NCI-H187 (cell line): ENCODE measurements at regions not wholly inside any gene's neighbourhood (a gene's known extent, or its start where the extent isn't known, plus 50 kb on each side); places are given as distances from the start of the nearest gene placed in this dataset.

ENCODE experiments used
- DNase-seq, 2 experiments: peaks; one replicate each; lab custom pipeline; 2025; lab: John Stamatoyannopoulos, UW

- DNase-seq = no peak
Measured at GRCh38 chr20:21956591-21956990, 251.1 kb downstream of the PAX1 start.

GRCh38 chr20:21947406-21947805 lies 241.9 kb downstream of the PAX1 start:
- DNase-seq = no peak

GRCh38 chr20:21944227-21944626 lies 238.8 kb downstream of the PAX1 start:
- DNase-seq = no peak

DNA sequence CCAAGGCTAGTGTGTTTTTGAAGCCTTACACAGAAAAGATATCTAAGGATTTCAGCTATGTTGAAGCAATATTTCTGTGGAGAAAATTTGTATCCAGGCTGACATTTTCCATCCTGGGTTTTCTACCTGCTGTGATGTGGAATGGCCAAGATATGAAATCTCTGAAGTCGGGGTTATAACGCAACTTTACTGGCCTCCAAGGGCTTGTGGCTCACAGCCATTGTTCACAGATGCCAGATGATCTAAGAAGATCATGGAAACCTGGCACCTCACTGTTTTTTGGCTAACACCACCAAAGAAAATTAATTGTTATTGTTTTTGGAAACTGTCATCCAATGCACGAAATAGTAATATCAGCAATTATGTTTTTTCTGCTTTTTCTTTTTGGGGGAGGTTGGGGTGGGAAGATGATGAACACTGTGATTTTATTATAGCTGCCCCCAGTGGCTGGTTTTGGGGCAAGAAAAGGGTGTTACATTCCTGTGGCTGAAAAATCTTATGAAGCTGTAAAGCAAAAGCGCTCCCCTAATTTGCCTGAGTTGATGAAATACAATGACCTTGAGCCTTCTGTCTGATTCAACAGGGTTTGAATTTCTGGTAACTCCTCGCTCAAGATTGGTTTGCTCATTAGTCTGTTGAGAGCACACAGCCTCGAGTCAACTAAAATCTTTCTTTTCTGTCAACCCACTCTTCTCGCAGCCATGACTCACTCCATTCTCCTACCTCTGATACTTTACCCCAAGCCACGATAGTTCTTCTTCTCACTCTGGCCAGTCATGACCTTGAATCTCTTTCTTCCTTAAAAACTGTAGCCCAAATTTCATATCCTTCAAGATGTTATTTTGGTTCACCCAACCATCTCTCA lies 236.7 kb downstream of the PAX1 start:
- no peak for DNase-seq

- DNase-seq = no peak
Measured at GRCh38 chr20:21936720-21937380, 231.4 kb downstream of the PAX1 start.

GRCh38 chr20:21936261-21936660 lies 230.8 kb downstream of the PAX1 start:
- no peak for DNase-seq

DNA sequence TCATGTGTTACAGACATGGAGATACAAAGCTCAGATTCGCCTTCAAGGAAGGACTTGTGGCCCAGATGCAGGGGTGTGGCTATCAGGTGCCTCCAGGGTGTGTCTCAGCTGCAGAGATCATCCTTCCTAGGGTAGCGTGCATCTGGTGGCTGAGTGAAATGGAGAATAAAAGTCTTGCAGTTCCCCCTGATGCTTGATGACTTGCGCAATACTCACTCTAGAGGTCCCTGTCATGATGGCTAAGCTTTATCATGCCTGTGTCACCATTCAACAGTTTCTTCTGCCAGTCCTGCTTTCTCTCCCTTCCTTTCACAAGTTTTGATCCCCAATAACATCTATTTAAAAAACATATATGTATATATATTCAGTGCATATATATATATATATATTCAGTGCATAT lies 228.1 kb downstream of the PAX1 start:
- no peak for DNase-seq

GRCh38 chr20:21921251-21921650 lies 215.8 kb downstream of the PAX1 start:
- no peak for DNase-seq

DNA sequence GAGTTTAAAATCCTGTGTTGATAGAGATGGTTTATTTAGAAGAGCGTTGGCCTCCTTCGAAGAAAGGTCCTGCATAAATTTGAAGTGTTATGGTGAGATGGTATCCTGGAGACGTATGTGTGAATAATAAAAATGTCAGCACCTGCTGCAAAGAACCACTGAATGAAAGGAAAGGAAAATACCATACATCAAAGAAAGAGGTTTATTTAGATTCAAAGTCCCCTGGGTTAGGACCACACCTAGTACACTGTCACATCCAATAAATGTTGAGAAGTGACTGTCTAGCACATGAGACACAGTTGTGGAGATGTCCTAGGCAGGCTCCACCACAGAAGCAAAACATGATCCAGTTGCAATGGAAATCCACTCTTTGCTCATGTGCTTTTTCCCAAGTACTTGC lies 214.7 kb downstream of the PAX1 start:
- no peak for DNase-seq

DNA sequence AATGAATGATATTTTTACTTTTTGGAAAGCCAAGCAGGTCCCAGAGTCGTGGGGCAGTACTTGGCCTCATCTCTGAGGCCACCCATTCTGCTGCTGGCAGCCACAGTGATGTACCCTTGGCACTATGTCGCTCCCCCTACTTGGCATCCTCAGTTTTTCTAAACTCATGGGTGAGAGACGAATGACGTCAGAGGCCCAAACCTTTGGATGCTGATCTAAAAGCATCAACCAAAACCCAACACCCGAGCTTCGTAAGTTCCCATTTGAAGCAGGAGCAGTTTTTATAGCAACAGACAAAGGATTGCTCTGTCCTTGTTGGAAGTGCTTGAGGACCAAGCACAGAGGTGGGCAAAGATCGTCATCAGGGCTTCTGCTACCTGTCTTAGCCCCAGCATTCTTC lies 212.9 kb downstream of the PAX1 start:
- DNase-seq = no peak

DNA sequence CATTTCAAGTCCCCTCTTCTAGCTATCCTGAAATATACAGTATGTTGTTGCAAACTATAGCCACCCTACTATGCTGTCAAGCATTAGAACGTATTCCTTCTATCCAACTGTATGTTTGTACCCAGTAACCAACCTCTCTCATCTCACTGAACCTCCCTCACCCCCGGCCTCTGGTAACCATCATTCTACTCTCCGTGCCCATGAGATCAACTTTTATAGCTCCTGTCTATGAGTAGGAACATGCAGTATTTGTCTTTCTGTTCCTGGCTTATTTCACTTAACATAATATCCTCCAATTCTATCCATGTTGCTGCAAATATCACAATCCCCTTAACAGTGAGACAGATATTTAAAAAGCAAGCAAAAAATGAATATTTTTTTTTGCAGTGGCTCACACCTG lies 196.9 kb downstream of the PAX1 start:
- no peak for DNase-seq

DNA sequence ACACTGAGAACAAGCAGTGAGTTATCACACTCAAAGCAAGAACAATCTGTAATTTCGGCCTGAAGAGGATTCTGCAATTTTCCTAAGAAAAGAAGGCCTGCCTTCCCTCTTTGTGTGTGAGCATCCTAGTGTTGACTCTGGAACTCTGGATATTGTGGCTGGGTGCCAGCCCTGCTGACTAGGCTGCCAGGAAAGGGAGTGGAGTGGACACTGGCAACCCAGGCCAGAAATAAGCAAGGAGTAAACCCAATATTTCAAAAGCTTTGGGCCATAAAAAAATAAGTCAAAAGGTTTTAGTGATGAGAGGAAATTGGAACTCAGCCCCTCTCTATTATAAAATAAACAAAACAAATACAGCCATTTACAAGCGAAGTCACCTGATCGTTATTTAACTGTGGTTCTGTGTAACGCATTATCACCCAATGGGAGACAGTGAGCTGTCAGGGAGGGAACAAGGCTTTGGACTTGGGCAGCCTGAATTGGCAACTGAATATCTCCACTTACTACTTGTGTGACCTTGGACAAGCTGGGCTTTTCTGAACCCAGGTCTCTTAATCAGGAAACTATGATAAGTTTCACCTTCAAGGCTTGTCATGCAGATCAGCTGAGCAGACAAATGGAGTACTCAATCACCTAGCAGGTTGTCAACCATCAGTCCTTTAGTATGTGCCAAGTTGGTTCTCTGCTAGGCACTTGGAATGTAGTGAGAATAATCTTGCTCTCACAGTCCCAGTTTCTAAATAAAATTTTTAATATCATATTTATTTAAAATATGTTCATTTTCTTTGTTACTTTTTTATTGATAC lies 196.2 kb downstream of the PAX1 start:
- DNase-seq = no peak

- no peak for DNase-seq
Measured at GRCh38 chr20:21900431-21900830, 195.0 kb downstream of the PAX1 start.

GRCh38 chr20:21874921-21875320 lies 169.5 kb downstream of the PAX1 start:
- DNase-seq = no peak

DNA sequence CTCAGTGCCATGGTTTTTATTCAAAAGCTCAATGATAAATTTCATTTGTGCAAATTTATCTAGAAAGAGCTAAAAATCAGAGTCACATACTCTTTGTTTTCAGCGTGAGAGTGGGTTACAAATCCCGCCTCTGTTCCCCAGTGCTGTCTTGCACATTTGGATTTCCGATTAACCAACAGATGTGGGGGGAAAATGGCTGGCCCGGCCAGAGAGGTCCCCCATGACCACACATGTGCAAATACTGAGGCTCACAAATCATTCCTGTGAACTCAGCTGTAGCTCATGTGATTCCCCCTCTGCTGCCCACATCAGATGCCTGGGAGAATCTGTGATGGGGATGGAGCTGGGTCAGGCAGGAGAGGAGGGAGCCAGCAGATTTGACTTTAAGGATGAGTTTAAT lies 168.7 kb downstream of the PAX1 start:
- no peak for DNase-seq

DNA sequence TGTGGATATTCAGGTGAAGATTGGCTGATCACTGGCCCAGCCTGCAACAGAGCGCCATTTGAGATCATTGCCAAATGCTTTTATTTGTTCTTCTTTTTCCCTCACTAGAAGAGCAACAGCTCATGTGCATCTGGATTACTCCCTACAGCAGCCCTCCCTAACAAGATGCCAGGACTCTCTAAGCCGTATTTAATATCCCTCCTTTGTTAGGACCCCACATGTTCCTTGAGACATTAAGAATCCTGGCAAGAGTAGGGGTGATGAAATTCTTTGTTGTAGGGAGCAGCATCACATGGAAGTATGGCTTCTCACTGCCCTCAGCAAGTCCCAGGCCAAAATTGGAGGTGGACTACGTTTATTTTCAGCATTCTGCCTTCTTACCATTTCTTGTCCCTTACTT lies 167.8 kb downstream of the PAX1 start:
- DNase-seq = no peak

DNA sequence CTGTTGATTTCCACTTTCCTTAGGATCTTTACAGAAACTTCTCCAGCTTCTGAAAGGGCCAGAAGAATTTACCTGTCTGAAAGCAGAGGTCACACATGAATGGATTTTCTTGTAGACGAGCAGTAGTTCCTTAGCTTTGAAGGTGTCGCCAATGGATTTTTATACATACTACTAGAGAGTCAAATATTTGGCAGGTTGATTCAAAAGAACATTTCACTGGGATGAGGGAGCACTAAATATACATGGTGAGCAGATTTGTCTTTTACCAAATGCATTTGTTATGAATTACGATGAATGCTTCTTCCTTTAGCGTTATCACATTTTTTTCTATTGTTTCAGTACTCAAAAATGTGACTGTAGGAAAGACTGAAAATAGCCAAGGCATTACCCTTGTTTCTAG lies 162.3 kb downstream of the PAX1 start:
- DNase-seq = no peak

DNA sequence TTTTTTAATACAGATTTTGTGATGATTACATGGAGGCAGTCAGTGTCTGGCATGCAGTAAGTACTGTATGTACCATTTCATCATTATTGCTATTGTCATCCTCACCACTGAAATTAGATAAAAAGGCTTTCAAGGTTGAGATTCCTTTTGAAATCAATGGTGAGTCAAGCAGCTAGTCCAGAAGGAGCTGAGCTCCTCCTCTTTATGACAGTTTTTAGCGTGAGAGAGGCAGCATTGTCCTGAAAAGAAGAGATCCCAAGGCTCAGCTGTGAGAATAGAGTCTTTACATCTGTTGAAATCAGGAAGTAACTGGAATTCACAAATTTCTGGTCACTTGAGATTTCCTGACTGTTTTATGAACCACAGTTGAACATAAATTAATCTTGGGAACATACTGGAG lies 161.9 kb downstream of the PAX1 start:
- DNase-seq = no peak

- DNase-seq = no peak
Measured at GRCh38 chr20:21862956-21863355, 157.5 kb downstream of the PAX1 start.

GRCh38 chr20:21862259-21862946 lies 156.9 kb downstream of the PAX1 start:
- no peak for DNase-seq

GRCh38 chr20:21840991-21841390 lies 135.5 kb downstream of the PAX1 start:
- no peak for DNase-seq

- DNase-seq = no peak
Measured at GRCh38 chr20:21839982-21840381, 134.5 kb downstream of the PAX1 start.
